HG03571 (cell line): ENCODE measurements at regions not wholly inside any gene's neighbourhood (a gene's known extent, or its start where the extent isn't known, plus 50 kb on each side); places are given as distances from the start of the nearest gene placed in this dataset.
"Not testable (repeated sequence)": the region's sequence is repeated elsewhere in the genome, so short reads cannot be mapped to it uniquely, and the experiment has no call there.

ENCODE experiments used
- ATAC-seq: cut with Tn5 transposase; IDR thresholded peaks from one replicate; pipeline ENCODE4 v1.9.1; 2021; ENCODE audit not compliant: unreplicated experiment

GRCh38 chr2:61679096-61679495 is 140.9 kb upstream of the XPO1 start:
- ATAC-seq, result no peak

- no peak for ATAC-seq
Measured at GRCh38 chr2:61677942-61678341, 139.8 kb upstream of the XPO1 start.

GRCh38 chr2:61677306-61677705 is 139.2 kb upstream of the XPO1 start:
- ATAC-seq, result no peak

GRCh38 chr2:61675204-61675603 is 137.0 kb upstream of the XPO1 start:
- no peak for ATAC-seq

GRCh38 chr2:61671561-61672315 is 133.6 kb upstream of the XPO1 start:
- no peak for ATAC-seq

GRCh38 chr2:61670591-61671501 is 132.7 kb upstream of the XPO1 start:
- ATAC-seq, result no peak

GRCh38 chr2:61664190-61664589 is 126.0 kb upstream of the XPO1 start:
- no peak for ATAC-seq

GRCh38 chr2:61662990-61663389 is 124.8 kb upstream of the XPO1 start:
- ATAC-seq, result no peak

- no peak for ATAC-seq
Measured at GRCh38 chr2:61660511-61661388, 122.6 kb upstream of the XPO1 start.

- no peak for ATAC-seq
Measured at GRCh38 chr2:61658841-61659780, 121.0 kb upstream of the XPO1 start.

GRCh38 chr2:61649946-61650345 is 111.8 kb upstream of the XPO1 start:
- not testable (repeated sequence) for ATAC-seq

GRCh38 chr2:61649021-61649420 is 110.9 kb upstream of the XPO1 start:
- no peak for ATAC-seq

- ATAC-seq, result no peak
Measured at GRCh38 chr2:61647044-61647443, 108.9 kb upstream of the XPO1 start.

- ATAC-seq, result no peak
Measured at GRCh38 chr2:61645911-61646310, 107.8 kb upstream of the XPO1 start.

- not testable (repeated sequence) for ATAC-seq
Measured at GRCh38 chr2:61643153-61643552, 105.0 kb upstream of the XPO1 start.

- ATAC-seq, result no peak
Measured at GRCh38 chr2:61640406-61640805, 102.2 kb upstream of the XPO1 start.

GRCh38 chr2:61639721-61640120 is 101.6 kb upstream of the XPO1 start:
- ATAC-seq, result no peak

GRCh38 chr2:61636686-61637085 is 98.5 kb upstream of the XPO1 start:
- ATAC-seq, result no peak

GRCh38 chr2:61634512-61634911 is 96.4 kb upstream of the XPO1 start:
- ATAC-seq, result no peak

- no peak for ATAC-seq
Measured at GRCh38 chr2:61633250-61633649, 95.1 kb upstream of the XPO1 start.
